OCI-LY1 (cell line): ENCODE measurements at regions not wholly inside any gene's neighbourhood (a gene's known extent, or its start where the extent isn't known, plus 50 kb on each side); places are given as distances from the start of the nearest gene placed in this dataset.

Experiments used
- H2AFZ ChIP-seq: fragments of 200-600 bp; sonication (generic), shearing (Covaris generic); 2 replicates; pipeline ENCODE4 v1.6.0; 2014; ENCODE audit warnings: antibody characterized with exemption, mild to moderate bottlenecking, low read length
- H3F3A ChIP-seq: fragments of 200-600 bp; sonication (generic), shearing (Covaris generic); 2 replicates; pipeline ENCODE4 v1.6.0; 2014; ENCODE audit warnings: mild to moderate bottlenecking, antibody characterized with exemption, low read length, moderate library complexity; ENCODE audit not compliant: insufficient read depth
- H3K27ac ChIP-seq: fragments of 200-600 bp; sonication (generic); 2 replicates; pipeline ENCODE4 v1.5.1; 2014; ENCODE audit warnings: low read length, mixed run types, mild to moderate bottlenecking, low read depth; ENCODE audit not compliant: poor library complexity, severe bottlenecking
- H3K27me3 ChIP-seq: fragments of 200-600 bp; sonication (generic); 2 replicates; pipeline ENCODE4 v1.6.0; 2014; ENCODE audit warnings: antibody characterized with exemption, mild to moderate bottlenecking, low read length, moderate library complexity; ENCODE audit not compliant: insufficient read depth
- H3K36me3 ChIP-seq: fragments of 200-600 bp; sonication (generic); 2 replicates; pipeline ENCODE4 v1.6.1; 2014; ENCODE audit warnings: mild to moderate bottlenecking, antibody characterized with exemption, low read length, moderate library complexity, mixed read lengths; ENCODE audit not compliant: insufficient read depth
- H3K4me1 ChIP-seq: fragments of 200-600 bp; sonication (generic); 2 replicates; pipeline ENCODE4 v1.5.1; 2014; ENCODE audit warnings: mild to moderate bottlenecking, low read length, moderate library complexity; ENCODE audit not compliant: insufficient read depth, severe bottlenecking
- H3K4me2 ChIP-seq: fragments of 200-600 bp; sonication (generic), shearing (Covaris generic); 2 replicates; pipeline ENCODE4 v1.6.1; 2014; ENCODE audit warnings: low read length
- H3K4me3 ChIP-seq: fragments of 200-600 bp; sonication (generic); 2 replicates; pipeline ENCODE4 v1.5.1; 2014; ENCODE audit warnings: low read length, low read depth, mild to moderate bottlenecking, mixed read lengths; ENCODE audit not compliant: poor library complexity, severe bottlenecking
- H3K79me2 ChIP-seq: fragments of 200-600 bp; shearing (Covaris generic); 2 replicates; pipeline ENCODE4 v1.6.1; 2016; ENCODE audit warnings: mixed run types, low read length, mixed read lengths; ENCODE audit not compliant: insufficient read depth
- H3K9ac ChIP-seq: fragments of 200-600 bp; sonication (generic), shearing (Covaris generic); 2 replicates; pipeline ENCODE4 v1.6.1; 2014; ENCODE audit warnings: mild to moderate bottlenecking, low read length, mixed read lengths
- H3K9me2 ChIP-seq: fragments of 200-600 bp; sonication (generic), shearing (Covaris generic); 2 replicates; pipeline ENCODE4 v1.6.1; 2014; ENCODE audit warnings: low read depth, mild to moderate bottlenecking, low read length, mixed read lengths
- H3K9me3 ChIP-seq: fragments of 200-600 bp; shearing (Covaris generic); 2 replicates; pipeline ENCODE4 v1.6.1; 2014; ENCODE audit warnings: low read length, mixed read lengths
- H4K20me1 ChIP-seq: fragments of 200-600 bp; sonication (generic), shearing (Covaris generic); 2 replicates; pipeline ENCODE4 v1.6.0; 2016; ENCODE audit warnings: mild to moderate bottlenecking, low read length; ENCODE audit not compliant: insufficient read depth
- CTCF ChIP-seq: fragments of 200-600 bp; sonication (generic), shearing (Covaris generic); IDR thresholded peaks from 2 replicates; pipeline ENCODE4 v1.5.1; 2017; ENCODE audit warnings: mild to moderate bottlenecking, antibody characterized with exemption, low read length, moderate library complexity, mixed read lengths
- EZH2 ChIP-seq: fragments of 200-600 bp; sonication (generic), shearing (Covaris generic); IDR thresholded peaks from 2 replicates; pipeline ENCODE4 v1.8.0; 2017; ENCODE audit warnings: borderline replicate concordance, mixed run types, mild to moderate bottlenecking, antibody characterized with exemption, low read length, moderate library complexity, mixed read lengths

GRCh38 chr5:61806491-61807020 lies 474.5 kb downstream of the ZSWIM6 start:
- no peaks in the 10 kb centered on the region for H4K20me1 ChIP-seq
- H3K4me3 ChIP-seq, result no peak overlapping the region
- TF ChIP-seq CTCF, result no peak
- no peak for TF ChIP-seq EZH2
- no peaks in the 10 kb centered on the region for H3F3A ChIP-seq
- H3K9ac ChIP-seq, result no peak overlapping the region
- no peak overlapping the region for H3K27ac ChIP-seq
- no peak overlapping the region for H3K4me2 ChIP-seq
- H2AFZ ChIP-seq, result no peak overlapping the region
- no peaks in the 10 kb centered on the region for H3K79me2 ChIP-seq
- H3K27me3 ChIP-seq, result no peaks in the 10 kb centered on the region
- H3K36me3 ChIP-seq, result no peaks in the 10 kb centered on the region
- no peaks in the 10 kb centered on the region for H3K9me3 ChIP-seq
- H3K9me2 ChIP-seq, result no peaks in the 10 kb centered on the region
- no peaks in the 10 kb centered on the region for H3K4me1 ChIP-seq

GRCh38 chr5:61808091-61808490 lies 476.0 kb downstream of the ZSWIM6 start:
- TF ChIP-seq CTCF (no peak), EZH2 (no peak)
- Histone ChIP-seq H3K36me3 (no peaks in the 10 kb centered on the region), H3K79me2 (no peaks in the 10 kb centered on the region), H3K27ac (no peak overlapping the region), H3K9ac (no peak overlapping the region), H2AFZ (no peak overlapping the region), H3K4me1 (no peaks in the 10 kb centered on the region), H3K4me3 (no peak overlapping the region), H3F3A (no peaks in the 10 kb centered on the region), H3K9me2 (no peaks in the 10 kb centered on the region), H3K4me2 (no peak overlapping the region), H4K20me1 (no peaks in the 10 kb centered on the region), H3K27me3 (no peaks in the 10 kb centered on the region), H3K9me3 (no peaks in the 10 kb centered on the region)

DNA sequence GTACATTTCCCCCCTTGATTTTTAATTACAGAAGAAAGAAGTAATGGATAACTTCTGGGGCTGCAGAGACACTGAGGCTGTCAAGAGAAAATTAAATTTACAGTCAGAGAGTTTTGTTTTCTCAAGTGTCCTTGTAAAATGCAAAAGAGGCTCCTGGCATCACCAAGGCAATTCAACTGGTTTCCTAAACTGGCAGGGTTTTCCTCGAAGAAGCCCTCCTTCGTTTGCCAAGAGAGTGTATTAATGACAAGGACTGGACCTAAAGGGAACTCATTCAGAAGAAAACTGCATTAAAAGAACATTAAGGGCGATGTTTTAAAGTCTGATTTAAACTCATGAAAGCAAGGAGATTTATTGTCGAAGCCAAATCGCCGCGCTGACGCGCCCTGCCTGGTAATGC lies 476.9 kb downstream of the ZSWIM6 start:
- TF ChIP-seq CTCF (no peak), EZH2 (no peak)
- H3K9ac ChIP-seq, result no peak overlapping the region
- no peaks in the 10 kb centered on the region for H3K79me2 ChIP-seq
- H3K4me2 ChIP-seq, result no peak overlapping the region
- H3K4me1 ChIP-seq, result no peaks in the 10 kb centered on the region
- no peak overlapping the region for H2AFZ ChIP-seq
- H4K20me1 ChIP-seq, result no peaks in the 10 kb centered on the region
- H3K27ac ChIP-seq, result no peak overlapping the region
- no peak overlapping the region for H3K4me3 ChIP-seq
- no peaks in the 10 kb centered on the region for H3K9me3 ChIP-seq
- no peaks in the 10 kb centered on the region for H3F3A ChIP-seq
- no peaks in the 10 kb centered on the region for H3K36me3 ChIP-seq
- no peaks in the 10 kb centered on the region for H3K9me2 ChIP-seq
- no peaks in the 10 kb centered on the region for H3K27me3 ChIP-seq
